Type B pancreatic cell (in vitro differentiated cells): ENCODE measurements at regions not wholly inside any gene's neighbourhood (a gene's known extent, or its start where the extent isn't known, plus 50 kb on each side); places are given as distances from the start of the nearest gene placed in this dataset.

Experiments
- DNase-seq: peaks from one replicate; pipeline ENCODE4 v3.0.0; 2021; ENCODE audit warnings: mixed read lengths; ENCODE audit not compliant: unreplicated experiment; ENCODE audit errors: extremely low spot score
- H3K27ac Mint-ChIP-seq: 2 replicates; pipeline ENCODE4 v1.8.0; 2021; ENCODE audit warnings: mild to moderate bottlenecking, mixed read lengths
- H3K27me3 Mint-ChIP-seq: 2 replicates; pipeline ENCODE4 v1.8.0; 2021; ENCODE audit warnings: mixed read lengths
- H3K36me3 Mint-ChIP-seq: 2 replicates; pipeline ENCODE4 v1.8.0; 2021; ENCODE audit warnings: mixed read lengths
- H3K4me1 Mint-ChIP-seq: one replicate; pipeline ENCODE4 v1.8.0; 2021; ENCODE audit warnings: mixed read lengths; ENCODE audit not compliant: unreplicated experiment
- H3K4me3 Mint-ChIP-seq: 2 replicates; pipeline ENCODE4 v1.8.0; 2021; ENCODE audit warnings: mild to moderate bottlenecking, mixed read lengths
- H3K9me3 Mint-ChIP-seq: 2 replicates; pipeline ENCODE4 v1.8.0; 2021; ENCODE audit warnings: mixed read lengths
- CTCF ChIP-seq: fragments of 200-600 bp; sonication (generic); conservative IDR thresholded peaks from 2 replicates; pipeline ENCODE4 v1.5.0; 2021; ENCODE audit warnings: antibody characterized with exemption, mild to moderate bottlenecking

GRCh38 chr9:88694625-88695024, 159.6 kb downstream of the NXNL2 start:
- DNase-seq, result no peak
- H3K27me3 Mint-ChIP-seq, result peaks cover 13% of the 10 kb centered on the region
- TF ChIP-seq CTCF, result no peak

GRCh38 chr9:88696501-88696900, 161.5 kb downstream of the NXNL2 start:
- no peak overlapping the region for H3K27ac Mint-ChIP-seq
- peaks cover 6% of the 10 kb centered on the region for H3K36me3 Mint-ChIP-seq
- H3K27me3 Mint-ChIP-seq, result peaks cover 13% of the 10 kb centered on the region
- H3K4me1 Mint-ChIP-seq, result peaks cover 7% of the 10 kb centered on the region
- TF ChIP-seq CTCF, result no peak
- peaks cover 8% of the 10 kb centered on the region for H3K9me3 Mint-ChIP-seq
- no peak for DNase-seq
- H3K4me3 Mint-ChIP-seq, result no peak overlapping the region

More at GRCh38 chr9:88694625-88695024, 159.6 kb downstream of the NXNL2 start:
- Mint-ChIP-seq H3K27ac (no peak overlapping the region), H3K4me1 (peaks cover 7% of the 10 kb centered on the region), H3K4me3 (no peak overlapping the region), H3K9me3 (peaks cover 12% of the 10 kb centered on the region), H3K36me3 (peaks cover 6% of the 10 kb centered on the region)

GRCh38 chr9:88697764-88698432, 162.9 kb downstream of the NXNL2 start:
- Mint-ChIP-seq H3K27me3 (peaks cover 19% of the 10 kb centered on the region), H3K27ac (peak overlapping the region; percentile 0), H3K4me3 (no peak overlapping the region), H3K4me1 (peaks cover 15% of the 10 kb centered on the region), H3K9me3 (peaks cover 8% of the 10 kb centered on the region), H3K36me3 (peaks cover 6% of the 10 kb centered on the region)
- no peak for TF ChIP-seq CTCF
- no peak for DNase-seq

DNA sequence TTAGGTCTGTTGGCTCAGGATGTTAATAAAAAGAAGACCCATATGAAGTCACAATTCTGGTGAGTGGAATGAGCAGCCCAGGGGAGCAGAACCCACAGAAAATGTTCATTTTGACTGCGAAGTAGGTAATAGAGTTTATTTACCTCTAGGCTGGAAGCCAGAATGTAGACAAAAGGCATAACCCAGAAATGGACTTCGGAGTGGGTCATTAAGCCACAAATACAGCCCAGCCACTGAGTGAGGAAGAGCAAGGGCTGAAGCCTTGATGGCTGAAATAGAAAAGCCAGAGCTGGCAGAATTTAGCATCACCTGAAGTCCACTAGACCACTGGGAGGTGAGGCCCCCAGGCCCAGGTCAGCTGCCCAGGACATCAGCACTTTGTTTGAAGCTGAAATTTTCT, 168.0 kb downstream of the NXNL2 start:
- DNase-seq, result no peak
- TF ChIP-seq CTCF, result no peak
- peaks cover 4% of the 10 kb centered on the region for H3K9me3 Mint-ChIP-seq
- peaks cover 15% of the 10 kb centered on the region for H3K27me3 Mint-ChIP-seq
- no peak overlapping the region for H3K4me3 Mint-ChIP-seq
- peaks cover 6% of the 10 kb centered on the region for H3K36me3 Mint-ChIP-seq
- peaks cover 11% of the 10 kb centered on the region for H3K4me1 Mint-ChIP-seq
- no peak overlapping the region for H3K27ac Mint-ChIP-seq

DNA sequence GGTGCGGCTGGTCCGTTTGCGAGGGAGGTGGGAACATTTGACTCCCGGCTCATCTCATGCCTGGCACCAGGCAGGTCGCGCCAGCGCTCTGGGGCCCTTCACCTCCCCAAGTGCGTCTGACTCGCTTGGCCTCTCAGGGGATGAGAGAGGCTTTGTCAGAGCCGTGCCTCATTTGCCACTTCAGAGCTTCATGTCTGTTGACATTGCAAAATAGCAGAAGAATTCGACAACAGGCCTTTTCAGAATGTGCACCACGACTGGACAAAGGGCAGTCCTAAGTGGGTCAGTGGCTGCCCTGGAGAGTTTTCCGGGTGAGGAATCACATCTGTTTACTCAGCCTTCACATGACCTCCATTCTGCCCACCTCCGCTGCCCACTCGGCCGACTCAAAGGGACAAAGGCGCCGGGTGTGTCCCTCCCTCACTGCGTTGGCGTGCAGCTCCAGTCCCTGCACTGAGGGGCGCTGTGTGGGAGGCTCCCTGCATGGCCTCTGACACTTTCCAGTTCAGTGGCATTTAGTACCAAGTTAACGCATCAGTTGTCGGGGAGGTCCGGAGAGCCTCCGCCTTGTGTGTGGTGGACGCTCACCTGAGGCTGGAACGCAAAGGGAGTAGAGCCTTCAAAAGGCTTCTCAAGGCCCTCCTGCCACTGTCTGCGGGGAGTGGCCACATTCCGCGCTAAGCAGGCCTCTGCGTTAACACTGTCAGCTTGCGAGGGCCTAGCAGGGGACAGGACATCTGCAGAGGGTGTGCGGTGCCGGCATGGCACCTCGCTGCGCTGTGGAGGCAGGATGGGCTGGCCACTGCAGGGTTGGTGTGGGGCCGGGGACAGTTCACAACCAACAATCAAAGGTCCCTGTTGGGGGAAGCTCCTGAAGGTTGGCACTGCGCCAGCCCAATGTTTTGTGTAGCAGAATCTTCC, 171.5 kb downstream of the NXNL2 start:
- peak overlapping the region; percentile 41 for H3K27ac Mint-ChIP-seq
- no peaks in the 10 kb centered on the region for H3K9me3 Mint-ChIP-seq
- H3K36me3 Mint-ChIP-seq, result no peaks in the 10 kb centered on the region
- no peak overlapping the region for H3K4me3 Mint-ChIP-seq
- H3K27me3 Mint-ChIP-seq, result peaks cover 6% of the 10 kb centered on the region
- peak; percentile 65 for TF ChIP-seq CTCF
- DNase-seq, result no peak
- peaks cover 8% of the 10 kb centered on the region for H3K4me1 Mint-ChIP-seq
